ENCODE measurements at regions not wholly inside any gene's neighbourhood (a gene's known extent, or its start where the extent isn't known, plus 50 kb on each side); places are given as distances from the start of the nearest gene placed in this dataset.

DNA sequence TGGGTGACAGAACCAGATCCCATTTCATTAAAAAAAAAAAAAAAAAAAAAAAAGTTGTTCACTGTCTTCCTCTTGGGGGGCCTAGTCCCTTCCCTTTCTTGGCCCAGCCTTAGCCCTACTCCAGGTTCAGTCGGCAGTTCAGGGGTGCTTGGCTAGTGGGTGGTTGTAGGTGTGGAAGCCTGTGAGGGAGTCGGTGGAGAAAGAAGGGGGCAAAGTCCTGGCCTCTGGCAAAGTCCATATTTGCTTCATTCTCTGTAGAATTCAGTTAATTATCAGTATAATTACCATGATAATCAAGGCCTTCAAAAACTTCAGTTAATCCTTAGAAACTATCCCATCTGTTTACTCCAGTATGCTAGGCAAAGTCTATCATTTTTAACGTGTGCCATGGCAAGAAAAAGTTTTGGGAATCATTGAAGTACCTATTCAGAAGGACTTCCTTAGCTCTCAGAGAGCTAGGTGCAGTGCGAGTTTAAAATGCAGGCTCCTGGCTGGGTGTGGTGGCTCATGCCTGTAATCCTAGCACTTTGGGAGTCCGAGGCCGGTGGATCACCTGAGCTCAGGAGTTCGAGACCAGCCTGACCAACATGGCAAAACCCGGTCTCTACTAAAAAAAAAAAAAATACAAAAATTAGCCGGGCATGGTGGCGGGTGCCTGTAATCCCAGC is 205.7 kb upstream of the ARG1 start:
- 100% methylated on average over 1 of the region's 10 CpGs; no CpG with 5 or more reads in 1 of the 2 experiments for WGBS, 2 experiments (ENCODE audit: extremely low coverage in 2 of 2, insufficient read length in 1 of 2)
- dilution Hi-C loops (cut with HindIII; ENCODE audit: low sequenced_read_pairs, unreplicated experiment): no loop called here

More for the DNA sequence above, 205.7 kb upstream of the ARG1 start:
- Histone ChIP-seq H2BK120ac (ENCODE audit: low read depth, low read length) (no peak overlapping the region), H3K14ac (replicated peaks; ENCODE audit: low read depth, low read length) (no peak overlapping the region), H2AFZ (replicated peaks; ENCODE audit: low read length, poor library complexity) (no peak overlapping the region), H3K36me3 (ENCODE audit: control insufficient read depth, insufficient read depth, low read length) (no peaks in the 10 kb centered on the region), H3K9ac (ENCODE audit: low read depth, low read length) (no peak overlapping the region), H2BK5ac (ENCODE audit: low read depth, low read length, poor library complexity, severe bottlenecking) (no peak overlapping the region), H2BK20ac (ENCODE audit: low read depth, low read length) (no peak overlapping the region), H3K4ac (ENCODE audit: low read depth, low read length) (no peak overlapping the region), H4K91ac (ENCODE audit: insufficient read depth, low read depth, low read length) (no peak overlapping the region), H2AK5ac (ENCODE audit: low read depth, low read length) (no peak overlapping the region), H3K27me3 (ENCODE audit: control insufficient read depth, insufficient read depth, low read length) (peaks cover 11% of the 10 kb centered on the region), H3K9me3 (ENCODE audit: control insufficient read depth, insufficient read depth, low read length) (no peaks in the 10 kb centered on the region), H3K56ac (ENCODE audit: extremely low read depth, insufficient read depth, low read length) (no peak overlapping the region), H2BK15ac (ENCODE audit: low read depth, low read length) (no peak overlapping the region), H4K8ac (ENCODE audit: low read depth in 2 of 2, low read length in 2 of 2) (no peak overlapping the region), H3K4me3 (ENCODE audit: insufficient read depth, low read depth, low read length) (no peak overlapping the region), H3K9me1 (ENCODE audit: insufficient read depth, low read length) (no peaks in the 10 kb centered on the region), H3K4me2 (ENCODE audit: low read depth, low read length) (no peak overlapping the region), H3K27ac (ENCODE audit: insufficient read depth, low read length) (no peak overlapping the region), H3K18ac (ENCODE audit: low read depth, low read length) (no peak overlapping the region), H4K5ac (ENCODE audit: low read depth, low read length) (no peak overlapping the region), H3K23ac (ENCODE audit: low read depth, low read length) (no peak overlapping the region), H3K4me1 (ENCODE audit: control insufficient read depth, insufficient read depth, low read length) (no peaks in the 10 kb centered on the region), H2AK9ac (replicated peaks; ENCODE audit: low read depth, low read length, poor library complexity) (no peak overlapping the region), H4K20me1 (ENCODE audit: insufficient read depth, low read length) (no peaks in the 10 kb centered on the region), H3K79me1 (ENCODE audit: low read depth in 1 of 2, low read length in 2 of 2) (no peaks in the 10 kb centered on the region)
- no TSS peak for BruUV-seq (replicated peaks)
- in situ Hi-C loops (cut with MboI; ENCODE audit: low sequenced_read_pairs): no loop called here
- ATAC-seq (ENCODE audit: low read depth): no peak
- TF ChIP-seq RAD21 (IDR thresholded peaks at IDR 0.05; ENCODE audit: low read length) (no peak), MXI1 (IDR thresholded peaks at IDR 0.05; ENCODE audit: borderline replicate concordance, low read depth, low read length) (no peak), SMC3 (IDR thresholded peaks at IDR 0.05; ENCODE audit: low read depth, low read length) (no peak), ELK1 (IDR thresholded peaks at IDR 0.05; ENCODE audit: borderline replicate concordance, low read depth, low read length) (no peak), MAFK (IDR thresholded peaks at IDR 0.05; ENCODE audit: low read depth, low read length) (no peak)
- TF ChIP-seq, protein P1, sequence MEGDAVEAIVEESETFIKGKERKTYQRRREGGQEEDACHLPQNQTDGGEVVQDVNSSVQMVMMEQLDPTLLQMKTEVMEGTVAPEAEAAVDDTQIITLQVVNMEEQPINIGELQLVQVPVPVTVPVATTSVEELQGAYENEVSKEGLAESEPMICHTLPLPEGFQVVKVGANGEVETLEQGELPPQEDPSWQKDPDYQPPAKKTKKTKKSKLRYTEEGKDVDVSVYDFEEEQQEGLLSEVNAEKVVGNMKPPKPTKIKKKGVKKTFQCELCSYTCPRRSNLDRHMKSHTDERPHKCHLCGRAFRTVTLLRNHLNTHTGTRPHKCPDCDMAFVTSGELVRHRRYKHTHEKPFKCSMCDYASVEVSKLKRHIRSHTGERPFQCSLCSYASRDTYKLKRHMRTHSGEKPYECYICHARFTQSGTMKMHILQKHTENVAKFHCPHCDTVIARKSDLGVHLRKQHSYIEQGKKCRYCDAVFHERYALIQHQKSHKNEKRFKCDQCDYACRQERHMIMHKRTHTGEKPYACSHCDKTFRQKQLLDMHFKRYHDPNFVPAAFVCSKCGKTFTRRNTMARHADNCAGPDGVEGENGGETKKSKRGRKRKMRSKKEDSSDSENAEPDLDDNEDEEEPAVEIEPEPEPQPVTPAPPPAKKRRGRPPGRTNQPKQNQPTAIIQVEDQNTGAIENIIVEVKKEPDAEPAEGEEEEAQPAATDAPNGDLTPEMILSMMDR (conservative IDR thresholded peaks at IDR 0.05; ENCODE audit: low read depth, low read length): no peak
- POLR2A ChIA-PET (ENCODE audit: unreplicated experiment): interaction anchor here (0.6 kb wide), 1 partner anchor 20 kb away, joined by 3 read pairs; no protein-coding TSS in a partner anchor
- intact Hi-C loops (cut with micrococcal nuclease): no loop called here
- CTCF ChIA-PET: interaction anchor here (0.7 kb wide), 1 partner anchor 23 kb away, joined by 3 read pairs; no protein-coding TSS in a partner anchor
- no peak for DNase-seq
